ENCODE measurements at regions not wholly inside any gene's neighbourhood (a gene's known extent, or its start where the extent isn't known, plus 50 kb on each side); places are given as distances from the start of the nearest gene placed in this dataset.

- Histone ChIP-seq H4K20me1 (ENCODE audit: insufficient read depth, low read length, poor library complexity, severe bottlenecking) (no peaks in the 10 kb centered on the region), H3K79me2 (ENCODE audit: insufficient read depth, low read length) (no peaks in the 10 kb centered on the region), H3K36me3 (ENCODE audit: insufficient read depth, low read length) (no peaks in the 10 kb centered on the region), H3K4me3 (ENCODE audit: low read length, poor library complexity, severe bottlenecking) (no peak overlapping the region), H2AFZ (ENCODE audit: low read length) (no peak overlapping the region), H3K27me3 (ENCODE audit: insufficient read depth, low read length, poor library complexity, severe bottlenecking) (no peaks in the 10 kb centered on the region), H3K9me2 (replicated peaks; ENCODE audit: low read depth, low read length) (no peaks in the 10 kb centered on the region), H3F3A (ENCODE audit: low read depth) (no peaks in the 10 kb centered on the region), H3K4me2 (ENCODE audit: low read depth, low read length, poor library complexity, severe bottlenecking) (no peak overlapping the region), H3K4me1 (ENCODE audit: insufficient read depth, low read length, poor library complexity, severe bottlenecking) (no peaks in the 10 kb centered on the region), H3K9me3 (ENCODE audit: insufficient read depth, low read depth, low read length) (no peaks in the 10 kb centered on the region), H3K9ac (ENCODE audit: low read depth, low read length, poor library complexity, severe bottlenecking) (no peak overlapping the region)
- TF ChIP-seq CTCF (conservative IDR thresholded peaks at IDR 0.05; ENCODE audit: low read length) (no peak), EZH2phosphoT487 (IDR thresholded peaks at IDR 0.05; ENCODE audit: borderline replicate concordance) (no peak)
Measured at GRCh38 chr18:42563995-42564394, 551.5 kb downstream of the RIT2 start.

- Histone ChIP-seq H3K36me3 (ENCODE audit: insufficient read depth, low read length) (no peaks in the 10 kb centered on the region), H3K4me2 (ENCODE audit: low read depth, low read length, poor library complexity, severe bottlenecking) (no peak overlapping the region), H3K9me2 (replicated peaks; ENCODE audit: low read depth, low read length) (no peaks in the 10 kb centered on the region), H2AFZ (ENCODE audit: low read length) (no peak overlapping the region), H3K9me3 (ENCODE audit: insufficient read depth, low read depth, low read length) (no peaks in the 10 kb centered on the region), H3K79me2 (ENCODE audit: insufficient read depth, low read length) (no peaks in the 10 kb centered on the region), H3K4me3 (ENCODE audit: low read length, poor library complexity, severe bottlenecking) (no peak overlapping the region), H3K4me1 (ENCODE audit: insufficient read depth, low read length, poor library complexity, severe bottlenecking) (no peaks in the 10 kb centered on the region), H3K27me3 (ENCODE audit: insufficient read depth, low read length, poor library complexity, severe bottlenecking) (no peaks in the 10 kb centered on the region), H4K20me1 (ENCODE audit: insufficient read depth, low read length, poor library complexity, severe bottlenecking) (no peaks in the 10 kb centered on the region), H3F3A (ENCODE audit: low read depth) (no peaks in the 10 kb centered on the region), H3K9ac (ENCODE audit: low read depth, low read length, poor library complexity, severe bottlenecking) (no peak overlapping the region)
- TF ChIP-seq CTCF (conservative IDR thresholded peaks at IDR 0.05; ENCODE audit: low read length) (no peak), EZH2phosphoT487 (IDR thresholded peaks at IDR 0.05; ENCODE audit: borderline replicate concordance) (no peak)
Measured at GRCh38 chr18:42564761-42565160, 550.7 kb downstream of the RIT2 start.

GRCh38 chr18:42568773-42569172, 546.7 kb downstream of the RIT2 start:
- Histone ChIP-seq H3K27me3 (ENCODE audit: insufficient read depth, low read length, poor library complexity, severe bottlenecking) (no peaks in the 10 kb centered on the region), H3K4me2 (ENCODE audit: low read depth, low read length, poor library complexity, severe bottlenecking) (no peak overlapping the region), H4K20me1 (ENCODE audit: insufficient read depth, low read length, poor library complexity, severe bottlenecking) (no peaks in the 10 kb centered on the region), H3F3A (ENCODE audit: low read depth) (no peaks in the 10 kb centered on the region), H3K9me3 (ENCODE audit: insufficient read depth, low read depth, low read length) (no peaks in the 10 kb centered on the region), H3K79me2 (ENCODE audit: insufficient read depth, low read length) (no peaks in the 10 kb centered on the region), H3K9me2 (replicated peaks; ENCODE audit: low read depth, low read length) (no peaks in the 10 kb centered on the region), H3K4me1 (ENCODE audit: insufficient read depth, low read length, poor library complexity, severe bottlenecking) (no peaks in the 10 kb centered on the region), H3K4me3 (ENCODE audit: low read length, poor library complexity, severe bottlenecking) (no peak overlapping the region), H3K9ac (ENCODE audit: low read depth, low read length, poor library complexity, severe bottlenecking) (no peak overlapping the region), H3K36me3 (ENCODE audit: insufficient read depth, low read length) (no peaks in the 10 kb centered on the region), H2AFZ (ENCODE audit: low read length) (no peak overlapping the region)
- TF ChIP-seq EZH2phosphoT487 (IDR thresholded peaks at IDR 0.05; ENCODE audit: borderline replicate concordance) (no peak), CTCF (conservative IDR thresholded peaks at IDR 0.05; ENCODE audit: low read length) (no peak)
